ENCODE measurements at regions not wholly inside any gene's neighbourhood (a gene's known extent, or its start where the extent isn't known, plus 50 kb on each side); places are given as distances from the start of the nearest gene placed in this dataset.
A peak's percentile ranks its signal among the peaks of the same experiment; 100 is the strongest.

GRCh38 chr10:50992356-50992901, 81.9 kb upstream of the PRKG1 start:
- TF ChIP-seq CTCF (IDR thresholded peaks at IDR 0.05): no peak
- H3K4me1 Mint-ChIP-seq: peaks cover 26% of the 10 kb centered on the region
- DNase-seq: peak; percentile 14
- no peaks in the 10 kb centered on the region for H3K36me3 Mint-ChIP-seq (ENCODE audit: low read depth)
- peak overlapping the region; percentile 36 for H3K27ac Mint-ChIP-seq
- peak overlapping the region; percentile 98 for H3K4me3 Mint-ChIP-seq
- no peaks in the 10 kb centered on the region for H3K9me3 Mint-ChIP-seq
- peaks cover 13% of the 10 kb centered on the region for H3K27me3 Mint-ChIP-seq (ENCODE audit: low read depth, poor library complexity)

- peak; percentile 36 for DNase-seq
These were observed 81.1 kb upstream of the PRKG1 start for GRCh38 chr10:50992972-50993766.

GRCh38 chr10:50993771-50994251, 80.5 kb upstream of the PRKG1 start:
- no peaks in the 10 kb centered on the region for H3K9me3 Mint-ChIP-seq
- no peaks in the 10 kb centered on the region for H3K36me3 Mint-ChIP-seq (ENCODE audit: low read depth)
- peaks cover 12% of the 10 kb centered on the region for H3K27me3 Mint-ChIP-seq (ENCODE audit: low read depth, poor library complexity)
- H3K4me3 Mint-ChIP-seq: peak overlapping the region; percentile 98
- no peak overlapping the region for H3K27ac Mint-ChIP-seq
- DNase-seq: no peak
- H3K4me1 Mint-ChIP-seq: peaks cover 26% of the 10 kb centered on the region
- TF ChIP-seq CTCF (IDR thresholded peaks at IDR 0.05): no peak

More at GRCh38 chr10:50992972-50993766, 81.1 kb upstream of the PRKG1 start:
- H3K4me3 Mint-ChIP-seq: peak overlapping the region; percentile 98
- H3K27ac Mint-ChIP-seq: peak overlapping the region; percentile 49
- no peak for TF ChIP-seq CTCF (IDR thresholded peaks at IDR 0.05)
- no peaks in the 10 kb centered on the region for H3K36me3 Mint-ChIP-seq (ENCODE audit: low read depth)
- H3K4me1 Mint-ChIP-seq: peaks cover 26% of the 10 kb centered on the region
- no peaks in the 10 kb centered on the region for H3K9me3 Mint-ChIP-seq
- peaks cover 13% of the 10 kb centered on the region for H3K27me3 Mint-ChIP-seq (ENCODE audit: low read depth, poor library complexity)

- no peak for DNase-seq
- TF ChIP-seq CTCF (IDR thresholded peaks at IDR 0.05): no peak
- Mint-ChIP-seq H3K4me3 (no peak overlapping the region), H3K27ac (no peak overlapping the region), H3K27me3 (ENCODE audit: low read depth, poor library complexity) (peaks cover 4% of the 10 kb centered on the region), H3K4me1 (peaks cover 36% of the 10 kb centered on the region), H3K9me3 (no peaks in the 10 kb centered on the region), H3K36me3 (ENCODE audit: low read depth) (no peaks in the 10 kb centered on the region)
These were observed 76.8 kb upstream of the PRKG1 start for GRCh38 chr10:50997461-50997860.

GRCh38 chr10:50999163-50999562, 75.1 kb upstream of the PRKG1 start:
- Mint-ChIP-seq H3K4me1 (peaks cover 31% of the 10 kb centered on the region), H3K4me3 (no peak overlapping the region), H3K27me3 (ENCODE audit: low read depth, poor library complexity) (no peaks in the 10 kb centered on the region), H3K27ac (no peak overlapping the region), H3K9me3 (no peaks in the 10 kb centered on the region), H3K36me3 (ENCODE audit: low read depth) (no peaks in the 10 kb centered on the region)
- TF ChIP-seq CTCF (IDR thresholded peaks at IDR 0.05): no peak
- no peak for DNase-seq

All from nephron progenitor cell (in vitro differentiated cells).